ENCODE measurements at regions not wholly inside any gene's neighbourhood (a gene's known extent, or its start where the extent isn't known, plus 50 kb on each side); places are given as distances from the start of the nearest gene placed in this dataset.

DNA sequence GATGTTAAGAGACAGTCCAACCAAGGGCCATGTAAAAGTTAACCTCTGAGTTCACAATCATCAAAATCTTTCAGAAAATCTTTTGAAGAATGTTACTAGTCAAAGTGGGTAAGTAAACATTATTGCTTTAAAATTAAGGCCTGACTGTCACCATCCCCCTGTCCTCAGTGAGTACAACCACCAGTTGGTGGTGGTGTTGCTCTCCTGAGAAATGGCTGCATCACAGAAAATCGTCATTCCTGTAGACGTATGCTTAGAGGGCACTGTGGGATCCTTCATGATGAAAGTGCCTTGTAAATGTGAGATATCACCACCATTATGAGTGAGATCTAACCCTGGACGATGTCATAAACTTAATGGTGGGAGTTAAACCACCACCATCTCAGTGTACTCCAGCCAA is 451.2 kb downstream of the RPS29 start:
- H4K20me1 ChIP-seq (ENCODE audit: control insufficient read depth, insufficient read depth, low read depth, low read length) = no peaks in the 10 kb centered on the region
- no peak for TF ChIP-seq EZH2phosphoT487 (IDR thresholded peaks at IDR 0.05; ENCODE audit: borderline replicate concordance, low read length)
- TF ChIP-seq, protein P1, sequence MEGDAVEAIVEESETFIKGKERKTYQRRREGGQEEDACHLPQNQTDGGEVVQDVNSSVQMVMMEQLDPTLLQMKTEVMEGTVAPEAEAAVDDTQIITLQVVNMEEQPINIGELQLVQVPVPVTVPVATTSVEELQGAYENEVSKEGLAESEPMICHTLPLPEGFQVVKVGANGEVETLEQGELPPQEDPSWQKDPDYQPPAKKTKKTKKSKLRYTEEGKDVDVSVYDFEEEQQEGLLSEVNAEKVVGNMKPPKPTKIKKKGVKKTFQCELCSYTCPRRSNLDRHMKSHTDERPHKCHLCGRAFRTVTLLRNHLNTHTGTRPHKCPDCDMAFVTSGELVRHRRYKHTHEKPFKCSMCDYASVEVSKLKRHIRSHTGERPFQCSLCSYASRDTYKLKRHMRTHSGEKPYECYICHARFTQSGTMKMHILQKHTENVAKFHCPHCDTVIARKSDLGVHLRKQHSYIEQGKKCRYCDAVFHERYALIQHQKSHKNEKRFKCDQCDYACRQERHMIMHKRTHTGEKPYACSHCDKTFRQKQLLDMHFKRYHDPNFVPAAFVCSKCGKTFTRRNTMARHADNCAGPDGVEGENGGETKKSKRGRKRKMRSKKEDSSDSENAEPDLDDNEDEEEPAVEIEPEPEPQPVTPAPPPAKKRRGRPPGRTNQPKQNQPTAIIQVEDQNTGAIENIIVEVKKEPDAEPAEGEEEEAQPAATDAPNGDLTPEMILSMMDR (IDR thresholded peaks at IDR 0.05; ENCODE audit: low read depth, low read length, poor library complexity, severe bottlenecking) = no peak
- no peaks in the 10 kb centered on the region for H3K79me2 ChIP-seq (ENCODE audit: control insufficient read depth, low read length)
- no peaks in the 10 kb centered on the region for H3K9me3 ChIP-seq (ENCODE audit: control insufficient read depth, insufficient read depth, low read length)
- H3K36me3 ChIP-seq (ENCODE audit: control insufficient read depth, low read length) = no peaks in the 10 kb centered on the region
- H3K27me3 ChIP-seq (ENCODE audit: control insufficient read depth, low read length) = no peaks in the 10 kb centered on the region
- H3K9me2 ChIP-seq (replicated peaks; ENCODE audit: control insufficient read depth, low read length) = no peaks in the 10 kb centered on the region
- H3K4me1 ChIP-seq (ENCODE audit: control insufficient read depth, low read length) = no peaks in the 10 kb centered on the region
- H3K4me2 ChIP-seq (ENCODE audit: low read length) = no peak overlapping the region
- no peak overlapping the region for H3K4me3 ChIP-seq (ENCODE audit: low read length)
- H3F3A ChIP-seq (ENCODE audit: control insufficient read depth, insufficient read depth) = no peaks in the 10 kb centered on the region
- H3K27ac ChIP-seq (ENCODE audit: low read depth, low read length) = no peak overlapping the region

DNA sequence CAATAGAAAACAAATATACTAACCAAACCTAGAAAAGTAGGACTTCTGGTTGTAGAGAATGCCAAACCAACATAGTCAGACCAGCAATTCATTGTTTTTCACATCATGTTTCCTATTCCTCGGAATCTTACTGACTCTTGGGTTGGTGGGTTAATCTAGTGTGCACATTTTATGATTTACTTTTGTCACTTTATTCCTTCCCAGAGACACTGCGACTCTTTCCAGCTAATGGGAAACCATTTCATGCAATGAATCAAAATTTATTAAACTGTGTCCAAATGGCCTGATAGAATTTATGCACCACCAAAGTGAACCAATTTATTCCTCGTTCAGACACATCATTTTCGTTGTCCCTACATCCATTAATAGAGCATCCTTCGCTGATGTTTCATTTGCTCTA is 464.9 kb downstream of the RPS29 start:
- no peak for TF ChIP-seq EZH2phosphoT487 (IDR thresholded peaks at IDR 0.05; ENCODE audit: borderline replicate concordance, low read length)
- TF ChIP-seq, protein P1 (IDR thresholded peaks at IDR 0.05; ENCODE audit: low read depth, low read length, poor library complexity, severe bottlenecking) = no peak
- no peaks in the 10 kb centered on the region for H3K9me2 ChIP-seq (replicated peaks; ENCODE audit: control insufficient read depth, low read length)

DNA sequence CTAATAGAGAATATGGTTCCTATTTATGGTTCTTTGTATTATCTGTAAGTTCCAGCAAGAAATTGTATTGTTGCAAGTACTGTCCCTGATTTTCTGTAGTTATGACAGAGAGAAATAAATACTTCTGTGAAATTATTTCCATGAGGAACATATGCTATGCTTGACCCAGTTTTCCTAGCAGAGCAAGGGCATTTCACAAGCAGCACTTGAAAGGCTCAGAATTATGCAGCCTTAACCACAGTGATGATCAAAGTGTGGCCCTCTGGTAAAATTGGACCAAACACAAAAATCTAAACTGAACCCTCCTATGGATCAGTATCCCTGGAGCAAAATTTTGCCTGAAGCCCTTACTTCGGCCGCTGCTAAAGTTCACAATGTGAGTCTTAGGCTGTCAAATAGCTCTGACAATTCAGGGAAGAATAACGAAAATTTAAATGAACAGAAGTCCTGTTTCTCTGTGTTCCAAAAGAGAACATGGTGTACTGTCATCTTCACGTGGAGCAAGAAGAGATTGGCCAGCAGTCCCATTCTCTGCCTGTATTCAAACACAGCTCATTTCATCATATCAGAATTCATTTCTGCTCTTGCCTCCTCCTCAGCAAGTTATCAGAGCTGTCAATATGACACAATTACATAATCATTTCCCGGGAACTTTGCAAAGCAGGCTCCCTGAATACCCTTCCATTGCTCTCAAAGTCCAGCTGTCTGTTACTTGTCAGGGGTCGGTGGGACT is 471.9 kb downstream of the RPS29 start:
- Histone ChIP-seq H3K27me3 (ENCODE audit: control insufficient read depth, low read length) (no peaks in the 10 kb centered on the region), H3K27ac (ENCODE audit: low read depth, low read length) (no peak overlapping the region), H4K20me1 (ENCODE audit: control insufficient read depth, insufficient read depth, low read depth, low read length) (no peaks in the 10 kb centered on the region), H3K9me2 (replicated peaks; ENCODE audit: control insufficient read depth, low read length) (no peaks in the 10 kb centered on the region), H3K9me3 (ENCODE audit: control insufficient read depth, insufficient read depth, low read length) (no peaks in the 10 kb centered on the region), H3K4me1 (ENCODE audit: control insufficient read depth, low read length) (no peaks in the 10 kb centered on the region), H3K36me3 (ENCODE audit: control insufficient read depth, low read length) (no peaks in the 10 kb centered on the region), H3K79me2 (ENCODE audit: control insufficient read depth, low read length) (no peaks in the 10 kb centered on the region), H3K4me2 (ENCODE audit: low read length) (no peak overlapping the region), H3K4me3 (ENCODE audit: low read length) (no peak overlapping the region), H3F3A (ENCODE audit: control insufficient read depth, insufficient read depth) (no peaks in the 10 kb centered on the region)
- no peak for TF ChIP-seq EZH2phosphoT487 (IDR thresholded peaks at IDR 0.05; ENCODE audit: borderline replicate concordance, low read length)
- TF ChIP-seq, protein P1 (IDR thresholded peaks at IDR 0.05; ENCODE audit: low read depth, low read length, poor library complexity, severe bottlenecking) = no peak

More for the DNA sequence above, 464.9 kb downstream of the RPS29 start:
- no peaks in the 10 kb centered on the region for H3K4me1 ChIP-seq (ENCODE audit: control insufficient read depth, low read length)
- H3K27me3 ChIP-seq (ENCODE audit: control insufficient read depth, low read length) = no peaks in the 10 kb centered on the region
- no peak overlapping the region for H3K27ac ChIP-seq (ENCODE audit: low read depth, low read length)
- no peaks in the 10 kb centered on the region for H3F3A ChIP-seq (ENCODE audit: control insufficient read depth, insufficient read depth)
- H3K79me2 ChIP-seq (ENCODE audit: control insufficient read depth, low read length) = no peaks in the 10 kb centered on the region
- no peak overlapping the region for H3K4me3 ChIP-seq (ENCODE audit: low read length)
- H3K36me3 ChIP-seq (ENCODE audit: control insufficient read depth, low read length) = no peaks in the 10 kb centered on the region
- no peak overlapping the region for H3K4me2 ChIP-seq (ENCODE audit: low read length)
- H3K9me3 ChIP-seq (ENCODE audit: control insufficient read depth, insufficient read depth, low read length) = no peaks in the 10 kb centered on the region
- H4K20me1 ChIP-seq (ENCODE audit: control insufficient read depth, insufficient read depth, low read depth, low read length) = no peaks in the 10 kb centered on the region
